ENCODE measurements at regions not wholly inside any gene's neighbourhood (a gene's known extent, or its start where the extent isn't known, plus 50 kb on each side); places are given as distances from the start of the nearest gene placed in this dataset.

DNA sequence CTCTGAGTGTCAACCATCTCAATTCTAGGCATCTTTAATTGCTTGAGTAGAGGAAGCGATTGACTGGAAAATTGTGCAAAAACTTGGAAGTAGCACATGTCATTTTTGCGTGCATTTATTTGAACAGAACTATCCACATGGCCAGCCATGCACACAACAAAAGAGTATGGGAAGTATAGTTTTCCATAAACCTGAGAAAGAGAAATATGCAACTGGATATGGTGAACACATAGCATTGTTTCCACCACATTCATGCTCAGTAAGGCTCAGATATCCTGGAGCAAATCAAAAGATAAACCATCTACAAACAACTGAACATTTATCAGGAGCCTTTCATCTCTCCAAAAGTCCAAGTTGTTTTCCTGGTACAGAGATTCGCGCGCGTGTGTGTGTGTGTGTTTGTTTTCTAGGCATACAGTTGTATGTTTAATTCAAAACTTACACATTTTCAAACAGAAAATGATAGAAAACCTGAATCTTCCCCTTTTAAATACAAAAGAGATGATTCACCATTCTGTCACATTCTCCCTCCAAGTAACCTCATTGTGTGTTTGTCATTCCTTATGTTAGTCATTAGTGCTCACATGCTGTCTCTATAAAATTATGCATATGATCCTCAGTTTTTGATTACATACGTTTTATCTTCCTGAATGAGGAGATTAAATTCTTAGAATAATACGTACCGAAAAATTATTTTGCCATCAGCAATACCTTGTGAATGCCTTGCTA is 780.4 kb upstream of the NRXN1 start:
- TF ChIP-seq, protein P1, sequence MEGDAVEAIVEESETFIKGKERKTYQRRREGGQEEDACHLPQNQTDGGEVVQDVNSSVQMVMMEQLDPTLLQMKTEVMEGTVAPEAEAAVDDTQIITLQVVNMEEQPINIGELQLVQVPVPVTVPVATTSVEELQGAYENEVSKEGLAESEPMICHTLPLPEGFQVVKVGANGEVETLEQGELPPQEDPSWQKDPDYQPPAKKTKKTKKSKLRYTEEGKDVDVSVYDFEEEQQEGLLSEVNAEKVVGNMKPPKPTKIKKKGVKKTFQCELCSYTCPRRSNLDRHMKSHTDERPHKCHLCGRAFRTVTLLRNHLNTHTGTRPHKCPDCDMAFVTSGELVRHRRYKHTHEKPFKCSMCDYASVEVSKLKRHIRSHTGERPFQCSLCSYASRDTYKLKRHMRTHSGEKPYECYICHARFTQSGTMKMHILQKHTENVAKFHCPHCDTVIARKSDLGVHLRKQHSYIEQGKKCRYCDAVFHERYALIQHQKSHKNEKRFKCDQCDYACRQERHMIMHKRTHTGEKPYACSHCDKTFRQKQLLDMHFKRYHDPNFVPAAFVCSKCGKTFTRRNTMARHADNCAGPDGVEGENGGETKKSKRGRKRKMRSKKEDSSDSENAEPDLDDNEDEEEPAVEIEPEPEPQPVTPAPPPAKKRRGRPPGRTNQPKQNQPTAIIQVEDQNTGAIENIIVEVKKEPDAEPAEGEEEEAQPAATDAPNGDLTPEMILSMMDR (conservative IDR thresholded peaks at IDR 0.05): no peak
- no peak for TF ChIP-seq EZH2 (IDR thresholded peaks at IDR 0.05; ENCODE audit: low read depth)

Measured in PC-9 (cell line).